ENCODE measurements at regions not wholly inside any gene's neighbourhood (a gene's known extent, or its start where the extent isn't known, plus 50 kb on each side); places are given as distances from the start of the nearest gene placed in this dataset.

DNA sequence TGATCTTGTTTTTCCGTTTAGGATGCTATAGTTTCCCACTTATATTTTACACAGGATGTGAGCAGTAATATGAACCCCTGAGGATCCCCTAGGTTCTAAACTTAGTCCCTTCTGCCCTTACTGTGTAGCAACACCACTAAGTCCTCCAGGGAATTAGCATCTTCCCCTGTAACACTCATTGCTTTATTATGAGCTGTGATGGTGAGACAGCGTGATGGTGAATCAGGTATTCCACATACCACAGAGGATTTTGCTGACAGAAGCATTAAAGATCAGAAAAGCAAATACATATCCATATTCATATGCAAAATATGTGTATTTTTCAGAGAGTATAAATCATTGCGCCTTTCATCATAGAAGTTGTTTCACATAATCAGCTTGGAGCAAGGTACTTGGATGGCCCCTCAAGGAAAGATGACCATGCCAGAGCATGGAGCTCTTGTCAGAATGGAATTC, 317.0 kb downstream of the ICE1 start:
- TF ChIP-seq, protein P1, sequence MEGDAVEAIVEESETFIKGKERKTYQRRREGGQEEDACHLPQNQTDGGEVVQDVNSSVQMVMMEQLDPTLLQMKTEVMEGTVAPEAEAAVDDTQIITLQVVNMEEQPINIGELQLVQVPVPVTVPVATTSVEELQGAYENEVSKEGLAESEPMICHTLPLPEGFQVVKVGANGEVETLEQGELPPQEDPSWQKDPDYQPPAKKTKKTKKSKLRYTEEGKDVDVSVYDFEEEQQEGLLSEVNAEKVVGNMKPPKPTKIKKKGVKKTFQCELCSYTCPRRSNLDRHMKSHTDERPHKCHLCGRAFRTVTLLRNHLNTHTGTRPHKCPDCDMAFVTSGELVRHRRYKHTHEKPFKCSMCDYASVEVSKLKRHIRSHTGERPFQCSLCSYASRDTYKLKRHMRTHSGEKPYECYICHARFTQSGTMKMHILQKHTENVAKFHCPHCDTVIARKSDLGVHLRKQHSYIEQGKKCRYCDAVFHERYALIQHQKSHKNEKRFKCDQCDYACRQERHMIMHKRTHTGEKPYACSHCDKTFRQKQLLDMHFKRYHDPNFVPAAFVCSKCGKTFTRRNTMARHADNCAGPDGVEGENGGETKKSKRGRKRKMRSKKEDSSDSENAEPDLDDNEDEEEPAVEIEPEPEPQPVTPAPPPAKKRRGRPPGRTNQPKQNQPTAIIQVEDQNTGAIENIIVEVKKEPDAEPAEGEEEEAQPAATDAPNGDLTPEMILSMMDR (IDR thresholded peaks at IDR 0.05): no peak
- TF ChIP-seq POLR2A (IDR thresholded peaks at IDR 0.05): no peak

Measured in heart left ventricle (tissue), 13 donors.